ENCODE measurements at regions not wholly inside any gene's neighbourhood (a gene's known extent, or its start where the extent isn't known, plus 50 kb on each side); places are given as distances from the start of the nearest gene placed in this dataset.
A peak's percentile ranks its signal among the peaks of the same experiment; 100 is the strongest.
"Not testable (repeated sequence)": the region's sequence is repeated elsewhere in the genome, so short reads cannot be mapped to it uniquely, and the experiment has no call there.

DNA sequence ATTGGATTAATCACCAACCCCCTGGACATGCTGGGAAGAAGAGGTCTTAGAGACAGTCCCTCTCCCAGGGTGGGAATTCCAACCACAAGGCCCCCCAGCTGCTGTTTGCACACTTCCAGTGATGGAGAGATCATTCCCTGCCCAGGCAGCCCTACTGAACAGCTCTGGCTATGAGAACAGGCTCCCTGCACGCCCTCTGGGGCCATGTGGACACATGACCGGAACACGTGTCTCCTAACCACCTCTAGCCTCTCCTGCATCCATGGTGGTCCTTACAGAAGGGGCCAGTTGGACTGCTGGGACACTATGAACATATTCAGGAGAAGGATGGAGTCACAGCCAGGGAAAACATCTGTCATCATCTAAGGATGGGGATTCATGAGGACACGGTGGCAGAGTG is 196.2 kb downstream of the MN1 start:
- H3K4me1 Mint-ChIP-seq: no peaks in the 10 kb centered on the region
- peaks cover 0 to 17% (median 5%) of the 10 kb centered on the region in 5 donors for H3K27me3 Mint-ChIP-seq
- POLR2A ChIA-PET: no interaction called here
- H3K9me3 Mint-ChIP-seq: peaks cover 0 to 4% (median 0%) of the 10 kb centered on the region in 9 donors
- ATAC-seq (no peak), DNase-seq (no peak)
- H3K27ac Mint-ChIP-seq: no peak overlapping the region
- no peak overlapping the region for H3K4me3 Mint-ChIP-seq
- no peaks in the 10 kb centered on the region for H3K36me3 Mint-ChIP-seq

GRCh38 chr22:27607750-27608149 is 193.8 kb downstream of the MN1 start:
- H3K4me1 Mint-ChIP-seq, DNase-seq, H3K4me3 Mint-ChIP-seq, H3K36me3 Mint-ChIP-seq, ATAC-seq, POLR2A ChIA-PET, H3K9me3 Mint-ChIP-seq, H3K27ac Mint-ChIP-seq: not testable (repeated sequence)
- H3K27me3 Mint-ChIP-seq: peaks cover 3 to 27% (median 4%) of the 10 kb centered on the region in 5 donors

DNA sequence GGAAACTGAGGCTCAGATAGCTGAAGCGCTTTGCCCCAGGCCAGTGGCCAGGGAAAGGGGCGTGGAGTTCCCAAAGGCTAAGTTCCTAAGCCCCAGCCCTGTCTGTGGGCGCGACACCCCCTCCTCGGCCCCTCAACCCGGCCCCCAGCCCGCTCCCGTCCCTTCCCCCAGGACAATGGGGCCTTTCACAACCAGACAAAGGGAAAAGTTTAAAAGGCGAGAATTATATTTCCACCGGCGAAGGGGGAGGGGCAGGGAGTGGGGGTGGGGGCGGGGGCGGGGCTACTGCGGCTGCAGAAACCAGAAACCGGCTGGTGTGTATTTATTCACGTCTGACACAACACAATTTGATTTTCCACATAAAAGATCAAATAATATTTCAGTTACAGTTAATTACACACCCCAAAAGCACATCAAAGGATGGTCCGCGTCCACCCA is 192.1 kb downstream of the MN1 start:
- Mint-ChIP-seq H3K4me3 (no peak overlapping the region), H3K36me3 (no peaks in the 10 kb centered on the region), H3K4me1 (peaks cover 0 to 5% (median 2%) of the 10 kb centered on the region in 4 donors), H3K27ac (no peak overlapping the region), H3K9me3 (no peaks in the 10 kb centered on the region), H3K27me3 (peaks cover 8 to 37% (median 15%) of the 10 kb centered on the region in 5 donors)
- ATAC-seq: no peak
- DNase-seq: no peak
- POLR2A ChIA-PET: no interaction called here

DNA sequence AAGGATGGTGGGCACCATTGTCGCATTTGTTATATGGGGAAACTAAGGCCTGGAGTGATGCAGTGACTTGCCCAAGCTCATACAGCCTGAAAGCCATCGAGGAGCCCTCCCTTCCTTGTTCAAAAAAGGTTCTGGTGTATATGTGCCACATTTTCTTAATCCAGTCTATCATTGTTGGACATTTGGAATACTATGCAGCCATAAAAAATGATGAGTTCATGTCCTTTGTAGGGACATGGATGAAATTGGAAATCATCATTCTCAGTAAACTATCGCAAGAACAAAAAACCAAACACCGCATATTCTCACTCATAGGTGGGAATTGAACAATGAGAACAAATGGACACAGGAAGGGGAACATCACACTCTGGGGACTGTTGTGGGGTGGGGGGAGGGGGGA is 191.4 kb downstream of the MN1 start:
- H3K9me3 Mint-ChIP-seq, H3K4me1 Mint-ChIP-seq, H3K27ac Mint-ChIP-seq, H3K4me3 Mint-ChIP-seq, ATAC-seq, H3K36me3 Mint-ChIP-seq, DNase-seq, POLR2A ChIA-PET: not testable (repeated sequence)
- H3K27me3 Mint-ChIP-seq: peaks cover 12 to 44% (median 22%) of the 10 kb centered on the region in 5 donors

DNA sequence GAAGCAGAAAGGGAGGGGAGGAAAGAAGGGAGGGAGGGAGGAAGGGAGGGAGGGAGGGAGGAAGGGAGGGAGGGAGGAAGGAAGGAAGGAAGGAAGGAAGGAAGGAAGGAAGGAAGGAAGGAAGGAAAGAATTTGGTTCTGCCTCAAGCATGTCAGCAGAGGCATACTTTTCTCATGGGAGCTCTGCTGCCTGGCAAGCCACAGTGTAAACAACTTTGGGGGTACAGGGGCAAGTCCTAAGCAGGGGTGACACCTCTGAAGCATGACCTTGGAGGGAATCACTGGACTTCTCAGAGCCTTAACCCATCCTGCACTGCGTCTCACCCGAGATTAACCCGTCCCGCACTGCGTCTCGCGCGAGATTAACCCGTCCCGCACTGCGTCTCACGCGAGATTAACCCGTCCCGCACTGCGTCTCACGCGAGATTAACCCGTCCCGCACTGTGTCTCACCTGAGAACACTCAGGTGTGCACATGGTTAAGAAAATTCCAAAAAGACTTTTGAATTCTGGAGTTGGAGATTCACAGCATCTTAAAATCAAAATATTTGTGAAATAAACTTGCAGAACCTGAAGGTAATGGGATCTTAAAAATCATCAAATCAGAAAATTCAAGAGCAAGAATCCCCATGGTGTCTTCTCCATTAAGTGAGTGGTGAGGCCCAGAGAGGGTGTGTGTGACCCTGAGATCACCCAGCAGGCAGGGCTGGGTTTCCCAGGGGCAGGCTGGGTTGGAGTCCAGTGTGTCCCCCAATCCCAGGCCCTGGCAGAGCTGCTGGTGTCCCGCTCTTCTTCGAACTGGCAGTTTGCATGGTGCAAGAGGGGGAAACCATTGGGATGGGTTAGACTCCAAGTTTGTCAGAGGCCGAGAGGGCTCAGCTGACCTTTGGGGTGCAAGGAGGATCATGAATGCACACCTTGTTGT is 190.4 kb downstream of the MN1 start:
- Mint-ChIP-seq H3K4me1 (peaks cover 0 to 5% (median 2%) of the 10 kb centered on the region in 4 donors), H3K36me3 (no peaks in the 10 kb centered on the region), H3K27ac (no peak overlapping the region), H3K27me3 (peaks cover 12 to 48% (median 28%) of the 10 kb centered on the region in 5 donors), H3K9me3 (peaks cover 0 to 3% (median 0%) of the 10 kb centered on the region in 9 donors), H3K4me3 (no peak overlapping the region)
- ATAC-seq: no peak
- POLR2A ChIA-PET: no interaction called here
- no peak for DNase-seq

- H3K4me3 Mint-ChIP-seq: no peak overlapping the region
- peaks cover 0 to 3% (median 0%) of the 10 kb centered on the region in 9 donors for H3K9me3 Mint-ChIP-seq
- H3K36me3 Mint-ChIP-seq: no peaks in the 10 kb centered on the region
- no peak overlapping the region for H3K27ac Mint-ChIP-seq
- ATAC-seq (no peak), DNase-seq (no peak)
- POLR2A ChIA-PET: no interaction called here
- peaks cover 14 to 48% (median 29%) of the 10 kb centered on the region in 5 donors for H3K27me3 Mint-ChIP-seq
- H3K4me1 Mint-ChIP-seq: peaks cover 0 to 5% (median 2%) of the 10 kb centered on the region in 4 donors
These were observed 189.4 kb downstream of the MN1 start for GRCh38 chr22:27612115-27612514.

DNA sequence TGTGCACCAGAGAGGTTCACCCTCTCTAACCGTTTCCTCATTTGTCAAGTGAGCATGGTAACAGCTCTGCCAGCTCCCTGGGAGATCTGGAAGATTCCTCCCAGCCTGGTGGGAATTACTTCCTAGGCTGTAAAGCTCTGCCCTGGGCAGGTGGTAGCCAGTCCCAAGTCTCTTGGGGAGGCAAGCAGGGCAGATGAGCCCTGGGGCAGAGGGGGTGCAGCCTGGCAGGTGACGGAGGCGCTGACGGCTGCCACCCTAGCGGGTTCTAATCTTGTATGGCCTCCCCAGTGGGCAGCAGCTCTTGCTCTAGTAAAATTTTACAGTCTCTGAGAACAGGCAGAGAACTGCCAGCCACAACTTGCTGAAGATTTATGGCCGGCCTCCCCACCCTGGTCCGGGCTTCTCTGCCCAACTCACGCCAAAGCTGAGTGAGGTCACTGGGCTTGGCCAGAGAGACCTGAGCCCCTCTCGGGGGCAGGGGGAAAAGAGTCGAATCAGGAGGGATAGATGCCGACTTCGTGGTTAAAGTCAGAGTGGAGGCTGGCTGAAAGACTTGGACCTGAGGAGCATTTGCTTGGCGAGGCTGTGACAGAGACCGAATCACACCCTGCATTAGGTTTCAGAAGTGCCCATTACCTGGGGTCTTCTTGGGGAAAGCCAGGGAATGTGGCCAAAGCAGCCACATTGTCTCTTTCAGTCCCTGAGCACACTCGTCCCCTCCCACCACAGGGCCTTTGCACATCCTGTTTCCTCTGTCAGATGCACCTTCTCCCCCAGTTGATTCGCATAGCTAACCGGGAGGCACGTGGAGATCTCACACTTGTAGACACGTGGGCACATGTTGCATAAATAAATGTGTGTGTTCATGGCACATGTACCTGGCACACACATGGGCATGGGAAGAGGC is 188.2 kb downstream of the MN1 start:
- Mint-ChIP-seq H3K9me3 (peaks cover 0 to 3% (median 0%) of the 10 kb centered on the region in 9 donors), H3K4me1 (peaks cover 0 to 5% (median 2%) of the 10 kb centered on the region in 4 donors), H3K27ac (peak overlapping the region in 1 of 10 donors; percentile 71), H3K36me3 (no peaks in the 10 kb centered on the region), H3K4me3 (no peak overlapping the region), H3K27me3 (peaks cover 15 to 48% (median 33%) of the 10 kb centered on the region in 5 donors)
- POLR2A ChIA-PET: no interaction called here
- ATAC-seq (no peak), DNase-seq (no peak)

DNA sequence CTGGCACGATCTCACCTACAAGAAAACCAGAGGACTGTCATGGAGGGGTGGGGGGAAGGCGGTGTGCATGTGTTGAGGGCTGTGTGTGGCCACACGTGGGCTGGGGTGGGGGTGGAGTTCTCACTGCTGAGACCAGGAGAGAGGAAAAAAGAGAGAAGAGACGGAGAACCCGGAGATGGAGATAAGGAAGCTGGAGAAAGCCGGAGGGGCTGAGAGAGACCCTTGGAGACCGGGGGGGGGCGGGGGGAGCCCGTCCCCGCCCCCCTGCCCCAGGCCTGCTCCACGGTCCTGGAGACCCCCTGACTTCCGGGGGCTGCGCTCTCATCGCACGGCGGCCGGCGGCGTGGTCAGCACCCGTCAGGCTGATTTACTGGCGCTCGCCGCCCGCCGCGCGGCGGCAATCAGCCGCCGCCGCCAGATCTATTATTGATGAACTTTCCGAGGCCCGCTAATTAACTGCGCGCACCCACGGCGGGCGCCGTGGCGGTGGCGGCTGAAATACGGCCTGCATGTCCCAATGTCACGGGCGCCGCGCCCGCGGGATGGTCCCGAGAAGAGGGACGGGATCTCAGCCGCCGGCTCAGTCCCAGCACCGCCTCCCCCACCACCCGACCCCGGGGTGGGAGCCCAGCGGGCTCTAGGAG is 187.4 kb downstream of the MN1 start:
- peak overlapping the region in 1 of 10 donors; percentile 71 for H3K27ac Mint-ChIP-seq
- H3K9me3 Mint-ChIP-seq: peaks cover 0 to 3% (median 0%) of the 10 kb centered on the region in 9 donors
- ATAC-seq (no peak), DNase-seq (no peak)
- no peak overlapping the region for H3K4me3 Mint-ChIP-seq
- H3K27me3 Mint-ChIP-seq: peaks cover 15 to 47% (median 33%) of the 10 kb centered on the region in 5 donors
- POLR2A ChIA-PET: no interaction called here
- no peaks in the 10 kb centered on the region for H3K36me3 Mint-ChIP-seq
- peaks cover 0 to 5% (median 2%) of the 10 kb centered on the region in 4 donors for H3K4me1 Mint-ChIP-seq

DNA sequence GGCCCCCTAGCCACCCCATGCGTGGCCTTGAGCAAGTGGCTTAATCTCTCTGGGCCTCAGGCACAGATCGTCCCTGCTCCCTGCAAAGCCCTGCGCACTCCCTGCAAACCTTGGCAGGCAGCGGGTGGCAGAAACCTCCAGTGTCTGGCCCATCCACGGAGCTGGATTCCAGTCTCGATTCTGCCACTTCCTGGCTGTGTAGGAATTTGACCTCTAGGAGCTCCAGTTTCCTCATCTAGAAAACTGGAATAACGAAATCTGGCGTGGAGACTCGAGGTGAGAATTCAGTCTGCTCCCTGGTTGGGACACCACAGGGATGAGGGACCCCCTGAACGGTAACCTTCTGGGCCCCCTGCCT is 186.9 kb downstream of the MN1 start:
- Mint-ChIP-seq H3K27me3 (peaks cover 15 to 47% (median 36%) of the 10 kb centered on the region in 5 donors), H3K4me1 (peaks cover 0 to 5% (median 2%) of the 10 kb centered on the region in 4 donors), H3K4me3 (no peak overlapping the region), H3K9me3 (peaks cover 0 to 3% (median 0%) of the 10 kb centered on the region in 9 donors), H3K36me3 (no peaks in the 10 kb centered on the region), H3K27ac (no peak overlapping the region)
- no peak for DNase-seq
- ATAC-seq: no peak
- POLR2A ChIA-PET: no interaction called here

DNA sequence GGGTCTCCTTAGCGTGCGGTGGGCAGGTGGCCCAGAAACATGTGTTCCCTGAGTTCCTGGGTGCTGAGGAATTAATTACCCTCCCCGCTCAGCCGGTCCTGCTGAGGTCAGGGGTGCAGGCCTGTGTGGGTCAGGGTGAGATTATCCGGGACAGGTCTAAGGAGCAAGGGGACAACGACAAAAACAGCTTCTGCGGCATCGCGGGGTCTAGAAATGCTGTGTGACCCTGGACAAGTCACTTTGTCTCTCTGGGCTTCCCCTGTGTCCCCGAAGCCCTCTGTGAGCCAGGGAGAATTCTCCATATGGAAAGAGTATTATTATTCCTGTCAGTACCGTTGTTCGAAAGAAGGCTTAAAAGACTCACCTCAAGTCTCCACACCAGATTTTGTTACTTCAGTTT is 186.1 kb downstream of the MN1 start:
- Mint-ChIP-seq H3K9me3 (peaks cover 0 to 3% (median 0%) of the 10 kb centered on the region in 9 donors), H3K27ac (no peak overlapping the region), H3K4me3 (no peak overlapping the region), H3K27me3 (peaks cover 15 to 43% (median 36%) of the 10 kb centered on the region in 5 donors), H3K4me1 (peaks cover 0 to 5% (median 2%) of the 10 kb centered on the region in 4 donors), H3K36me3 (no peaks in the 10 kb centered on the region)
- POLR2A ChIA-PET: no interaction called here
- ATAC-seq (no peak), DNase-seq (no peak)

DNA sequence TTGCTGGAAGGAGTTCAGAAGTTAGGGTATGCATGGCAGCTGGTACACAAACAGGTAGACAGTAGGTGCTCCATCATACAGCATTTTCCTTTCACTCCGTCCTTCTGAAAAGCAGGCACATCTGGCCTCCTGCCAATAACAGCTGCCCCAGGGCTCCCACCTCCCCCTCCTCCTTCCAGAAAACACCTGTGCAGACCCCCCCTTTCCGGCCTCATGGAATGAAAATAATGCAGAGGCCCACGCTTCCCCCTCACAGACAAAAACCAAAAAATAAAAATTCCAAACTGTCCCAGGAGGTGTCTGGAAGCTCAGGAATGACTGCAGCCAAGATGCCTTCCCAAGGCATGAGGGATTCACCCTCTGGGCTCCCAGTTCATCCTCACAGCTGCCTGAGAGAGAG is 185.5 kb downstream of the MN1 start:
- Mint-ChIP-seq H3K36me3 (no peaks in the 10 kb centered on the region), H3K27me3 (peaks cover 15 to 40% (median 36%) of the 10 kb centered on the region in 5 donors), H3K27ac (no peak overlapping the region), H3K4me3 (no peak overlapping the region), H3K4me1 (peaks cover 0 to 5% (median 2%) of the 10 kb centered on the region in 4 donors), H3K9me3 (peaks cover 0 to 3% (median 0%) of the 10 kb centered on the region in 9 donors)
- POLR2A ChIA-PET: no interaction called here
- no peak for DNase-seq
- ATAC-seq: no peak

DNA sequence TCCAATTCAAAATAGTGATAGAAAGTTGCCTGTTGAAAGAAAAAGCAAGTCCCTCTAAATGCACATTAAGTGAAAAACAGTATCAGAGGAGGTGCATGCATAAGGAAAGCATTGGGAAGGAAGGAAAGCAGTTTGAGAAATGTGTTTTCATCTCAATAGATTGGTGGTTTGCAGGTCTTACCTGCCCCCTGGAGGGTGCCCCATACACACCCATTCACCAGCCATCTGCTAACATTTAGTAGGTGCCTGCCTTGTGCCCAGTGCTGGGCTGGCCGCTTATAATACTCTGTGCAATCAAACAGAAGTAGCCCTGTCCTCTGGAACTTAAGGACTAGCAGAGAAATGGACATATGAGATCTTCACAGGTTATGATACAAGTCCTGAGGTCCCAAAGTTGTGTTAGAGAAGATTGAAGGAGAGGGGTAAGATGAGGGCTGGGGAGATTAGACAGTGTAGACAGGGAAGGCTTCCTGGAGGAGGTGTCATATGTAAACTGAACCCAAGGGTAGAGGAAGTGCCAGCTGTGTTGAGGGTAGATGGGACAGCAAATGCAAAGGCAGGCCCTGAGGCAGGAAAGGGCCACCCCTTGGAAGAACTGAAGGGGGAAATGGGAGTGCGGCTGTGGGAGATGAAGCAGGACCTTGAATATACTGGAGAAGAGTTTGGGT is 184.2 kb downstream of the MN1 start:
- Mint-ChIP-seq H3K36me3 (no peaks in the 10 kb centered on the region), H3K27me3 (peaks cover 15 to 40% (median 28%) of the 10 kb centered on the region in 5 donors), H3K4me3 (no peak overlapping the region), H3K9me3 (peaks cover 0 to 3% (median 0%) of the 10 kb centered on the region in 9 donors), H3K27ac (no peak overlapping the region), H3K4me1 (peaks cover 0 to 5% (median 2%) of the 10 kb centered on the region in 4 donors)
- ATAC-seq (no peak), DNase-seq (no peak)
- POLR2A ChIA-PET: interaction anchor here (1.1 kb wide), 1 partner anchor 826 kb away, joined by 3 read pairs; no protein-coding TSS in a partner anchor

Measured in naive thymus-derived CD8-positive, alpha-beta T cell (primary cell).